WERI-Rb-1 (cell line): ENCODE measurements at regions not wholly inside any gene's neighbourhood (a gene's known extent, or its start where the extent isn't known, plus 50 kb on each side); places are given as distances from the start of the nearest gene placed in this dataset.

Experiments used
- DNase-seq: peaks from one replicate; pipeline ENCODE4 v3.0.0-alpha.2; 2020
- H3K27ac ChIP-seq: fragments of 250-450 bp; sonication (Bioruptor Pico); 2 replicates; pipeline ENCODE4 v1.5.1; 2020; ENCODE audit warnings: mild to moderate bottlenecking, moderate library complexity
- H3K27me3 ChIP-seq: fragments of 250-450 bp; sonication (Bioruptor Pico); 2 replicates; pipeline ENCODE4 v1.5.1; 2021; ENCODE audit warnings: mild to moderate bottlenecking, low read depth, moderate library complexity; ENCODE audit not compliant: insufficient read depth, severe bottlenecking
- H3K36me3 ChIP-seq: fragments of 250-450 bp; sonication (Bioruptor Pico); 2 replicates; pipeline ENCODE4 v1.5.1; 2020; ENCODE audit warnings: mild to moderate bottlenecking, moderate library complexity
- H3K4me3 ChIP-seq: 2 replicates; pipeline ENCODE4 v1.5.1; 2011; ENCODE audit warnings: low read depth, mild to moderate bottlenecking, control low read depth, low read length
- H3K9me3 ChIP-seq: fragments of 250-450 bp; sonication (Bioruptor Pico); 2 replicates; pipeline ENCODE4 v1.5.1; 2021; ENCODE audit warnings: mild to moderate bottlenecking, moderate library complexity; ENCODE audit not compliant: severe bottlenecking
- TF ChIP-seq, protein P1 (sequence below): IDR thresholded peaks from 2 replicates; pipeline ENCODE4 v1.5.1; 2011; ENCODE audit warnings: low read depth, mild to moderate bottlenecking, control low read depth, inconsistent platforms, low read length

DNA sequence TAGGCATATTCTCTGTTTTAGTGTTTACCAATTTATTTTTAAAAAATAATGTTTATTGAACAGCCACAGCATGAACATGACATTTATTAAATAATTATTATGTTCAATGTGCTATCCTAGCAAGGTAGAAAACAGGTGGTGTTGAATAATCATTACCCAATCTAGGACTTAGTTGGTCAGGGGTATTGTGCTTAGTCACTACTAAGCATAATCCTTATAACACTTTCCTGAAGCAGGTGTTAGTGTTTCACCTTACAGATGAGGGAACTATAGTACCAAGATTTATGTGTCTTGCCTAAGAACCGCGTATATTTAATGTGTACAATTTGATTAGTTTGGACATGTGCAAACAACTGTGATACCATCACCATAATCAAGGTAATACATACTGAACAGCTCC, 1387.2 kb upstream of the ACO1 start:
- no peak overlapping the region for H3K27ac ChIP-seq
- DNase-seq = no peak
- H3K9me3 ChIP-seq = no peaks in the 10 kb centered on the region
- H3K36me3 ChIP-seq = no peaks in the 10 kb centered on the region
- TF ChIP-seq, protein P1, sequence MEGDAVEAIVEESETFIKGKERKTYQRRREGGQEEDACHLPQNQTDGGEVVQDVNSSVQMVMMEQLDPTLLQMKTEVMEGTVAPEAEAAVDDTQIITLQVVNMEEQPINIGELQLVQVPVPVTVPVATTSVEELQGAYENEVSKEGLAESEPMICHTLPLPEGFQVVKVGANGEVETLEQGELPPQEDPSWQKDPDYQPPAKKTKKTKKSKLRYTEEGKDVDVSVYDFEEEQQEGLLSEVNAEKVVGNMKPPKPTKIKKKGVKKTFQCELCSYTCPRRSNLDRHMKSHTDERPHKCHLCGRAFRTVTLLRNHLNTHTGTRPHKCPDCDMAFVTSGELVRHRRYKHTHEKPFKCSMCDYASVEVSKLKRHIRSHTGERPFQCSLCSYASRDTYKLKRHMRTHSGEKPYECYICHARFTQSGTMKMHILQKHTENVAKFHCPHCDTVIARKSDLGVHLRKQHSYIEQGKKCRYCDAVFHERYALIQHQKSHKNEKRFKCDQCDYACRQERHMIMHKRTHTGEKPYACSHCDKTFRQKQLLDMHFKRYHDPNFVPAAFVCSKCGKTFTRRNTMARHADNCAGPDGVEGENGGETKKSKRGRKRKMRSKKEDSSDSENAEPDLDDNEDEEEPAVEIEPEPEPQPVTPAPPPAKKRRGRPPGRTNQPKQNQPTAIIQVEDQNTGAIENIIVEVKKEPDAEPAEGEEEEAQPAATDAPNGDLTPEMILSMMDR = no peak
- H3K4me3 ChIP-seq = no peak overlapping the region
- H3K27me3 ChIP-seq = no peaks in the 10 kb centered on the region

DNA sequence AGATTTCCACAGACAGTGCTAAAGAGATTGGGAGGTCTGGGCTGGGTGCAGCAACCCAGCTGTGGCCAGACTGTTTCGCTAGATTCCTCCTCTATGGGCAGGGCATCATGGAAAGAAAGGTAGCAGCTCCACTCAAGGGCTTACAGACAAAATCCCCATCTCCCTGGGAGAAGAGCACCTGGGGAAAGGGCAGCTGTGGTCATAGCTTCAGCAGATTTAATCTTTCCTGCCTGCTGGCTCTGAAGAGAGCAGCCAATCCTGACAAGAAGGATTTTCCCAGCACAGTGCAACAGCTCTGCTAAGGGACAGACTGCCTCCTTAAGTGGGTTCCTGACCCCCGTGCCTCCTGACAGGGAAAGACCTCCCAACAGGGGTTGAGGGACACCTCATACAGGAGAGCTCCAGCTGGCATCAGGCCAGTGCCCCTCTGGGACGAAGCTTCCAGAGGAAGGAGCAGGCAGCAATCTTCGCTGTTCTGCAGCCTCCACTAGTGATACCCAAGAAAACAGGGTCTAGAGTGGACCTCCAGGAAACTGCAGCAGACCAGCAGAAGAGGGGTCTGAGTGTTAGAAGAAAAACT, 1379.3 kb upstream of the ACO1 start:
- DNase-seq = peak; percentile 67
- Histone ChIP-seq H3K36me3 (no peaks in the 10 kb centered on the region), H3K27ac (no peak overlapping the region), H3K9me3 (no peaks in the 10 kb centered on the region), H3K4me3 (no peak overlapping the region), H3K27me3 (no peaks in the 10 kb centered on the region)
- TF ChIP-seq, protein P1 = no peak

DNA sequence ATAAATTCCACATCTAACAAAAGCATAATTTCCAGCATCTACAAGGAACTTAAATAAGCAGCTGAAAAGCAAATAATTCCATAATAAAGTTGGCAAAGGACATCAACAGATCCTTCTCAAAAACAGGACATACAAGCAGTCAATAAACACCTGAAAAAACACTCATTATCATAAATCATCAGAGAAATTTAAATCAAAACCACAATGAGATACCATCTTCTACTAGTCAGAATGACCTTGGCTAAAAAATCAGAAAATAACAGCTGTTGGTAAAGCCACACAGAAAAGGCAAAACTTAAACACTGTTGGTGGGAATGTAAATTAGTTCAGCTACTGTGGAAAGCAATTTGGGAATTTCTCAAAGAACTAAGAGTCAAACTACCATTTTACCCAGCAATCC, 1371.1 kb upstream of the ACO1 start:
- TF ChIP-seq, protein P1 = no peak
- no peaks in the 10 kb centered on the region for H3K9me3 ChIP-seq
- no peaks in the 10 kb centered on the region for H3K36me3 ChIP-seq
- H3K27me3 ChIP-seq = no peaks in the 10 kb centered on the region
- no peak overlapping the region for H3K27ac ChIP-seq
- H3K4me3 ChIP-seq = no peak overlapping the region
- DNase-seq = no peak

DNA sequence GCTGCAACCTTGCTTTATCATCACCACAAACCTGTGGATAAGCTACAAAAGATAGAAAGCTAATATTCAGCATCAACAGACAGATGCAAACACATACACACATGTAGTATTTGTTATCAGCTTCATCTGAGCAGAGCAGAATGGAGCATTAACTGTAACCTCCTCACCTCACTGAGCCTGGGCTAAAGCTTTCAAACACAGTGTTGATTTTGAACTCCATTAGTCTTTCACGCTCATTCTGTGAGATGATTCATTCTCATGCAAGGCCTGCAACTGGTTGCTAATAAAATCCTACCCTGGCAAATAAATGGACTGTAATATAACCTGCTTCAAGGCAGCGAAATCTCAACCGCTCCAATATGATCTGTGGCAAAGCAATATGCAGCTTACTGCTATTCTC, 1360.6 kb upstream of the ACO1 start:
- no peaks in the 10 kb centered on the region for H3K27me3 ChIP-seq
- H3K36me3 ChIP-seq = no peaks in the 10 kb centered on the region
- no peak for DNase-seq
- H3K4me3 ChIP-seq = no peak overlapping the region
- no peak overlapping the region for H3K27ac ChIP-seq
- TF ChIP-seq, protein P1 = no peak
- H3K9me3 ChIP-seq = no peaks in the 10 kb centered on the region

DNA sequence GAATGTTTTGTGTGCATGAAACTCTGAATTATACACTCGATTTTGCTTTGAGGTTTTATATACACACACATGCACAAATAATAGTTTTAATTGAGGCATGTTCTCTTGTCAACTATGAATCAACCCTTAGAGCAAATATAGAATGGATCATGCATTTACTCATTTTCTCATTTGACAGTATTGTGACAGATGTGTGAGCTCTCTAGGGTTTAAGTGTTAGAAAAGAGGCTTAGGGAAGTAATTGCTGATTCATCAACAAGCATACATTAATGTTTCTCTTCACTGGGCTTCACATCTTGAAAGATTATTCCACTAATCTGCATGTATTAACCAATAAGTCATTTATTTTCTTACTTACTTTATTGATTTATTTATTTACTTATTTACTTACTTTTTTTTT, 1356.8 kb upstream of the ACO1 start:
- DNase-seq = no peak
- TF ChIP-seq, protein P1 = no peak
- H3K27me3 ChIP-seq = no peaks in the 10 kb centered on the region
- no peak overlapping the region for H3K4me3 ChIP-seq
- no peaks in the 10 kb centered on the region for H3K36me3 ChIP-seq
- no peak overlapping the region for H3K27ac ChIP-seq
- H3K9me3 ChIP-seq = no peaks in the 10 kb centered on the region

DNA sequence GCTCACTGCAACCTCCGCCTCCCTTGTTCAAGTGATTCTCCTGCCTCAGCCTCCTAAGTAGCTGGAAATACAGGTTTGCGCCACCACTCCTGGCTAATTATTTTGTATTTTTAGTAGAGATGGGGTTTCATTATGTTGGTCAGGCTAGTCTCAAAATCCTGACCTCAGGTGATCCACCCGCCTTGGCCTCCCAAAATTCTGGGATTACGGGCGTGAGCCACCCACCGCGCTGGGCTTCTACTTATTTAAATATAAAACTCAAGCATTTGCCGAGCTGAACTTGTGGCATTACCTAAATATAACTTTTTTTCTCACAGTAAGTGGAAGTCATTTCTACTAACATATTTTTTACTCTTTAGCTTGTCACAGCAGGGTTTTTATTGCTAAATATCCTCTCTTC, 1356.3 kb upstream of the ACO1 start:
- Histone ChIP-seq H3K27me3 (no peaks in the 10 kb centered on the region), H3K4me3 (no peak overlapping the region), H3K27ac (no peak overlapping the region), H3K36me3 (no peaks in the 10 kb centered on the region), H3K9me3 (no peaks in the 10 kb centered on the region)
- DNase-seq = no peak
- TF ChIP-seq, protein P1 = no peak
